ENCODE measurements at regions not wholly inside any gene's neighbourhood (a gene's known extent, or its start where the extent isn't known, plus 50 kb on each side); places are given as distances from the start of the nearest gene placed in this dataset.

DNA sequence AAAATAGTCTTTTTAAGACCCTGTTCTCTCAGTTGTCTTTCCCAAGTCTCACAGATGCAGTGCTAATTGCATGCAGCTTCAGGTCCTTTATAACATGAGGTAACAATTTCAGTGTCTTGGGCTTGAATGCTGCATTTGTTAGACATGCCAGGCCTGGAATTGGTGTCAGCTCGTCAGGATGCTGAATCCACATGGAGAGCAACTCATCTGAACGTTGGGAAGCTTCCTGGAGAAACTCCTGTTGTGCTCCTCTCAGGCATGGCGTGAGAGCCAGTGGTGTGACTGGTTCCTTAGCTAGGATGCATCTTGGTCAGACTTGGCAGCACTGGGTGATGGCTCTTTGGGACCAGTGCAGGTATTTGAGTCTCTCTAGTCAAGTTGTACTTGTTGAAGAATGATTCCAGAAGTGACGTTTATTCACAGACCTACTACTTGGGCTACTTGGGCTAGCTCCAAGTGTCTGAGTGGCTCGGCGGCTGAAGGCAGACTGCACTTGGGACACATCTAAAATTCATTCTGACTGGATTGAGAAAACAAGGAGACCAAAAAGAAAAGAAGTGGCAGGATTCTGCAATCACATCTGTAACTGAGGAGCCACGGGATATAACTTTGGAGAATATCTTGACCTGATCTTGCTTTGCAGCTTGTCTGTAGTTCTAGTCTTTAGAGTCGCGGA, 134.8 kb upstream of the ARHGAP5 start:
- no peak for TF ChIP-seq EP300 (IDR thresholded peaks at IDR 0.05; ENCODE audit: low read length)
- no peak for TF ChIP-seq ARHGAP35 (IDR thresholded peaks at IDR 0.05; ENCODE audit: partially characterized antibody)
- TF ChIP-seq FOS (IDR thresholded peaks at IDR 0.05; ENCODE audit: extremely low read depth, insufficient read length): no peak
- TF ChIP-seq IRF2 (CRISPR knock-in tag; IDR thresholded peaks at IDR 0.05): no peak
- no peak for TF ChIP-seq CBX3 (IDR thresholded peaks at IDR 0.05; ENCODE audit: borderline replicate concordance in 1 of 2, low read length in 2 of 2)
- TF ChIP-seq FOXJ3 (CRISPR knock-in tag; IDR thresholded peaks at IDR 0.05): no peak
- no peak for TF ChIP-seq GATAD2A (IDR thresholded peaks at IDR 0.05)
